Liver (tissue), 8 donors: ENCODE measurements at regions not wholly inside any gene's neighbourhood (a gene's known extent, or its start where the extent isn't known, plus 50 kb on each side); places are given as distances from the start of the nearest gene placed in this dataset.
"Not testable (repeated sequence)": the region's sequence is repeated elsewhere in the genome, so short reads cannot be mapped to it uniquely, and the experiment has no call there.

Experiments
- DNase-seq: peaks from one replicate; pipeline ENCODE4 v3.0.0-alpha.2; 2017; ENCODE audit warnings: low spot score
- H3K27ac ChIP-seq, 2 donors: one replicate each; pipeline ENCODE4 v1.7.0; 2013; ENCODE audit warnings: inconsistent platforms in 2 of 2, low read length in 2 of 2, control low read depth in 1 of 2, low read depth in 1 of 2, mild to moderate bottlenecking in 1 of 2
- H3K27me3 ChIP-seq, 4 donors: one replicate each; pipeline versions ENCODE4 v1.6.1 to v1.7.0; 2013; ENCODE audit warnings: low read length in 3 of 4, inconsistent platforms in 1 of 4, mild to moderate bottlenecking in 1 of 4, moderate library complexity in 1 of 4; ENCODE audit not compliant: control insufficient read depth in 4 of 4, insufficient read depth in 4 of 4
- H3K36me3 ChIP-seq, 4 donors: one replicate each; pipeline versions ENCODE4 v1.6.1 to v1.7.0; 2013; ENCODE audit warnings: low read length in 3 of 4, mild to moderate bottlenecking in 3 of 4, low read depth in 1 of 4, moderate library complexity in 1 of 4; ENCODE audit not compliant: control insufficient read depth in 4 of 4, insufficient read depth in 3 of 4
- H3K4me1 ChIP-seq, 4 donors: one replicate each; pipeline versions ENCODE4 v1.6.1 to v1.7.0; 2013; ENCODE audit warnings: low read length in 3 of 4, mild to moderate bottlenecking in 3 of 4, moderate library complexity in 1 of 4; ENCODE audit not compliant: control insufficient read depth in 4 of 4, insufficient read depth in 4 of 4
- H3K4me3 ChIP-seq, 3 donors: one replicate each; pipeline versions ENCODE4 v1.6.1 to v1.7.0; 2013; ENCODE audit warnings: low read length in 3 of 3, control low read depth in 1 of 3, low read depth in 1 of 3, mild to moderate bottlenecking in 1 of 3
- H3K9ac ChIP-seq, 2 donors: one replicate each; pipeline ENCODE4 v1.7.0; 2013; ENCODE audit warnings: low read length in 2 of 2, mild to moderate bottlenecking in 2 of 2, moderate library complexity in 2 of 2, control low read depth in 1 of 2, low read depth in 1 of 2
- H3K9me3 ChIP-seq, 4 donors: one replicate each; pipeline versions ENCODE4 v1.6.1 to v1.7.0; 2013; ENCODE audit warnings: low read length in 3 of 4; ENCODE audit not compliant: control insufficient read depth in 4 of 4
- CTCF ChIP-seq: fragments of 150-350 bp; IDR thresholded peaks from 2 replicates; pipeline ENCODE4 v1.5.1; 2017; ENCODE audit warnings: improper control_type of control experiment, low read depth, low read length; ENCODE audit not compliant: missing input control
- EGR1 ChIP-seq, 2 donors: IDR thresholded peaks; 2 replicates each; pipeline ENCODE4 v1.6.1; 2016 to 2018; ENCODE audit warnings: antibody characterized with exemption in 2 of 2, low read depth in 2 of 2
- FOXA1 ChIP-seq: IDR thresholded peaks from 2 replicates; pipeline ENCODE4 v1.6.1; 2016; ENCODE audit warnings: antibody characterized with exemption
- GABPA ChIP-seq, 2 donors: IDR thresholded peaks in 1 of 2; conservative IDR thresholded peaks in 1 of 2; 2 replicates each; pipeline ENCODE4 v1.6.1; 2016; ENCODE audit warnings: antibody characterized with exemption in 2 of 2, mild to moderate bottlenecking in 1 of 2, moderate library complexity in 1 of 2
- HNF4A ChIP-seq, 2 donors: conservative IDR thresholded peaks; 2 replicates each; pipeline ENCODE4 v1.6.1; 2016; ENCODE audit warnings: antibody characterized with exemption in 2 of 2, mild to moderate bottlenecking in 2 of 2
- HNF4G ChIP-seq: IDR thresholded peaks from 2 replicates; pipeline ENCODE4 v1.6.1; 2016; ENCODE audit warnings: antibody characterized with exemption
- JUND ChIP-seq, 2 donors: IDR thresholded peaks; 2 replicates each; pipeline ENCODE4 v1.6.1; 2016; ENCODE audit warnings: antibody characterized with exemption in 2 of 2
- NR2F2 ChIP-seq: IDR thresholded peaks from 2 replicates; pipeline ENCODE4 v1.6.1; 2016; ENCODE audit warnings: antibody characterized with exemption
- RAD21 ChIP-seq, 2 donors: IDR thresholded peaks; 2 replicates each; pipeline ENCODE4 v1.6.1; 2016; ENCODE audit warnings: antibody characterized with exemption in 2 of 2, mild to moderate bottlenecking in 2 of 2
- SP1 ChIP-seq: IDR thresholded peaks from 2 replicates; pipeline ENCODE4 v1.6.1; 2018; ENCODE audit warnings: antibody characterized with exemption, mild to moderate bottlenecking
- TAF1 ChIP-seq: conservative IDR thresholded peaks from 2 replicates; pipeline ENCODE4 v1.6.1; 2016; ENCODE audit warnings: antibody characterized with exemption, mild to moderate bottlenecking
- YY1 ChIP-seq: IDR thresholded peaks from 2 replicates; pipeline ENCODE4 v1.6.1; 2016; ENCODE audit warnings: antibody characterized with exemption, mild to moderate bottlenecking
- ZBTB33 ChIP-seq: IDR thresholded peaks from 2 replicates; pipeline ENCODE4 v1.6.1; 2016; ENCODE audit warnings: antibody characterized with exemption
- WGBS: extraction: QIAGEN DNeasy Blood & Tissue Kit; methylation state at CpG from one replicate; pipeline ENCODE4 v1.1.7; 2013; 5-methylcytosine and 5-hydroxymethylcytosine counted together
- TF ChIP-seq, protein P1 (sequence below): IDR thresholded peaks from 2 replicates; pipeline ENCODE4 v1.6.1; 2016; ENCODE audit warnings: antibody characterized with exemption
- donor health status: healthy.
- donor health status: healthy.
- donor health status: healthy.
- donor health status: healthy.
- donor health status: healthy.

GRCh38 chr4:128427832-128428366, 140.3 kb upstream of the PGRMC2 start:
- no peak for DNase-seq
- Histone ChIP-seq H3K27me3 (no peaks in the 10 kb centered on the region), H3K9me3 (no peaks in the 10 kb centered on the region), H3K36me3 (no peaks in the 10 kb centered on the region), H3K27ac (peak overlapping the region in 1 of 2 donors; percentile 35), H3K4me3 (no peak overlapping the region), H3K4me1 (peaks cover 0 to 6% (median 0%) of the 10 kb centered on the region in 4 donors), H3K9ac (no peak overlapping the region)
- 53% methylated on average over 5 of the region's 5 CpGs for WGBS
- TF ChIP-seq, protein P1, sequence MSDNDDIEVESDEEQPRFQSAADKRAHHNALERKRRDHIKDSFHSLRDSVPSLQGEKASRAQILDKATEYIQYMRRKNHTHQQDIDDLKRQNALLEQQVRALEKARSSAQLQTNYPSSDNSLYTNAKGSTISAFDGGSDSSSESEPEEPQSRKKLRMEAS, result peak; percentile 55
- TF ChIP-seq RAD21 (IDR thresholded peaks at IDR 0.05) (peak; percentile 74 to 84), CTCF (peak; percentile 48), HNF4A (conservative IDR thresholded peaks at IDR 0.05) (peak in 1 of 2 donors; percentile 13), YY1 (peak; percentile 75), TAF1 (no peak)

- Histone ChIP-seq H3K27me3 (no peaks in the 10 kb centered on the region), H3K4me3 (no peak overlapping the region), H3K27ac (no peak overlapping the region), H3K9me3 (no peaks in the 10 kb centered on the region), H3K4me1 (peaks cover 0 to 6% (median 0%) of the 10 kb centered on the region in 4 donors), H3K36me3 (no peaks in the 10 kb centered on the region), H3K9ac (no peak overlapping the region)
- TF ChIP-seq, protein P1, result no peak
- TF ChIP-seq SP1, result no peak
- no peak for TF ChIP-seq NR2F2
- TF ChIP-seq FOXA1, result no peak
- 72% methylated on average over 4 of the region's 4 CpGs for WGBS
- no peak for DNase-seq
Measured at GRCh38 chr4:128424527-128425497, 137.2 kb upstream of the PGRMC2 start.

DNA sequence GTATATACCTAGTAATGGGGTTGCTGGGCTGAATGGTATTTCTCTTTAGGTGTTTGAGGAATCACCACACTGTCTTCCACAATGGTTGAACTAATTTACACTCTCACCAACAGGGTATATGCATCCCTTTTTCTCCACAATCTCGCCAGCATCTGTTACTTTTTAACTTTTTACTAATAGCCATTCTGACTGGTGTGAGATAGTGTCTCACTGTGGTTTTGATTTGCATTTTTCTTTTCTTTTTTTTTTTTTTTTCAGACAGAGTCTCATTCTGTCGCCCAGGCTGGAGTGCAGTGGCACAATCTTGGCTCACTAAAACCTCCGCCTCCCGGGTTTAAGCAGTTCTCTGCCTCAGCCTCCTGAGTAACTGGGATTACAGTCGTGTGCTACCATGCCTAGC, 134.7 kb upstream of the PGRMC2 start:
- H3K27me3 ChIP-seq, H3K9me3 ChIP-seq, H3K4me3 ChIP-seq, H3K36me3 ChIP-seq, DNase-seq, H3K27ac ChIP-seq, H3K4me1 ChIP-seq, H3K9ac ChIP-seq: not testable (repeated sequence)
- WGBS, result 95% methylated on average over 5 of the region's 5 CpGs

GRCh38 chr4:128416921-128417320, 129.3 kb upstream of the PGRMC2 start:
- Histone ChIP-seq H3K4me1 (no peaks in the 10 kb centered on the region), H3K27me3 (no peaks in the 10 kb centered on the region), H3K36me3 (no peaks in the 10 kb centered on the region), H3K9ac (no peak overlapping the region), H3K27ac (no peak overlapping the region), H3K9me3 (no peaks in the 10 kb centered on the region), H3K4me3 (no peak overlapping the region)
- WGBS, result 77% methylated on average over 3 of the region's 3 CpGs
- DNase-seq, result no peak
- TF ChIP-seq SP1 (no peak), HNF4A (conservative IDR thresholded peaks at IDR 0.05) (no peak), EGR1 (IDR thresholded peaks at IDR 0.05; ENCODE audit: low read depth in 2 of 2) (no peak), FOXA1 (no peak), TAF1 (no peak), CTCF (no peak), NR2F2 (no peak), YY1 (no peak), GABPA (IDR thresholded peaks at IDR 0.05 in 1 of 2, conservative IDR thresholded peaks at IDR 0.05 in 1 of 2) (no peak), JUND (IDR thresholded peaks at IDR 0.05) (no peak), HNF4G (no peak), ZBTB33 (no peak), RAD21 (IDR thresholded peaks at IDR 0.05) (no peak)
